IMR-90 (cell line): ENCODE measurements at regions not wholly inside any gene's neighbourhood (a gene's known extent, or its start where the extent isn't known, plus 50 kb on each side); places are given as distances from the start of the nearest gene placed in this dataset.

Experiments used
- ATAC-seq: fragments of 200-7000 bp; cut with Tn5 transposase; 2 replicates; pipeline ENCODE4 v1.9.1; 2020; ENCODE audit warnings: low read depth, mild to moderate bottlenecking, moderate library complexity
- BruUV-seq: library from RNA; stranded (reverse); fragments of 400-500 nt; replicated peaks from 2 replicates; lab custom pipeline; 2021; lab: Mats Ljungman, UMichigan
- CTCF ChIA-PET: fragments of 300-600 bp; formaldehyde crosslinking; extraction: SDS; loops from one replicate; lab custom pipeline; 2021; ENCODE audit warnings: antibody characterized with exemption; lab: Yijun Ruan, JAX
- POLR2A ChIA-PET: fragments of 300-600 bp; sonication (Branson Sonifier 250); formaldehyde crosslinking; loops from one replicate; lab custom pipeline; 2022; ENCODE audit warnings: antibody characterized with exemption; ENCODE audit not compliant: unreplicated experiment; lab: Charles Lee
- DNase-seq: peaks from one replicate; pipeline ENCODE4 v3.0.0; 2013
- H2AFZ ChIP-seq: replicated peaks from 2 replicates; pipeline ENCODE3; 2013; ENCODE audit warnings: low read length, mild to moderate bottlenecking; ENCODE audit not compliant: poor library complexity
- H2AK5ac ChIP-seq: 2 replicates; pipeline ENCODE4 v1.6.1; 2013; ENCODE audit warnings: low read depth, low read length, inconsistent platforms
- H2AK9ac ChIP-seq: replicated peaks from 2 replicates; pipeline ENCODE3; 2013; ENCODE audit warnings: mild to moderate bottlenecking, low read depth, low read length, moderate library complexity; ENCODE audit not compliant: poor library complexity
- H2BK120ac ChIP-seq: 2 replicates; pipeline ENCODE4 v1.6.1; 2013; ENCODE audit warnings: low read depth, low read length, inconsistent platforms
- H2BK15ac ChIP-seq: 3 replicates; pipeline ENCODE4 v1.6.1; 2013; ENCODE audit warnings: low read depth, low read length, inconsistent platforms
- H2BK20ac ChIP-seq: 2 replicates; pipeline ENCODE4 v1.6.1; 2013; ENCODE audit warnings: low read depth, mild to moderate bottlenecking, inconsistent platforms, low read length, moderate library complexity
- H2BK5ac ChIP-seq: 2 replicates; pipeline ENCODE4 v1.6.1; 2013; ENCODE audit warnings: mild to moderate bottlenecking, low read depth, low read length, inconsistent platforms; ENCODE audit not compliant: poor library complexity, severe bottlenecking
- H3K14ac ChIP-seq: replicated peaks from 2 replicates; pipeline ENCODE4 v1.6.1; 2013; ENCODE audit warnings: low read depth, low read length, inconsistent platforms
- H3K18ac ChIP-seq: 2 replicates; pipeline ENCODE4 v1.6.1; 2013; ENCODE audit warnings: low read depth, low read length, control low read depth
- H3K23ac ChIP-seq: 2 replicates; pipeline ENCODE4 v1.6.1; 2013; ENCODE audit warnings: low read depth, low read length, inconsistent platforms
- H3K27ac ChIP-seq: 2 replicates; pipeline ENCODE4 v1.5.1; 2013; ENCODE audit warnings: mild to moderate bottlenecking, control low read depth, low read length; ENCODE audit not compliant: insufficient read depth
- H3K27me3 ChIP-seq: 2 replicates; pipeline ENCODE4 v1.6.1; 2013; ENCODE audit warnings: low read length; ENCODE audit not compliant: control insufficient read depth, insufficient read depth
- H3K36me3 ChIP-seq: 2 replicates; pipeline ENCODE4 v1.6.1; 2013; ENCODE audit warnings: low read length, mixed read lengths; ENCODE audit not compliant: control insufficient read depth, insufficient read depth
- H3K4ac ChIP-seq: 2 replicates; pipeline ENCODE4 v1.6.1; 2013; ENCODE audit warnings: low read depth, low read length, inconsistent platforms
- H3K4me1 ChIP-seq: 2 replicates; pipeline ENCODE4 v1.6.1; 2013; ENCODE audit warnings: low read length, mixed read lengths; ENCODE audit not compliant: control insufficient read depth, insufficient read depth
- H3K4me2 ChIP-seq: 2 replicates; pipeline ENCODE4 v1.6.1; 2013; ENCODE audit warnings: low read depth, mild to moderate bottlenecking, control low read depth, low read length, moderate library complexity
- H3K4me3 ChIP-seq: 2 replicates; pipeline ENCODE4 v1.5.1; 2013; ENCODE audit warnings: low read depth, mild to moderate bottlenecking, control low read depth, low read length, moderate library complexity; ENCODE audit not compliant: insufficient read depth
- H3K56ac ChIP-seq: 2 replicates; pipeline ENCODE4 v1.6.1; 2013; ENCODE audit warnings: low read length, inconsistent platforms; ENCODE audit not compliant: insufficient read depth; ENCODE audit errors: extremely low read depth
- H3K79me1 ChIP-seq, 2 experiments: 2 replicates each; pipeline ENCODE4 v1.6.1; 2013; ENCODE audit warnings: low read length in 2 of 2, inconsistent platforms in 1 of 2, low read depth in 1 of 2
- H3K9ac ChIP-seq: 2 replicates; pipeline ENCODE4 v1.6.1; 2013; ENCODE audit warnings: low read depth, low read length, control low read depth
- H3K9me1 ChIP-seq: 2 replicates; pipeline ENCODE4 v1.6.1; 2013; ENCODE audit warnings: low read length, inconsistent platforms; ENCODE audit not compliant: insufficient read depth
- H3K9me3 ChIP-seq: 2 replicates; pipeline ENCODE4 v1.6.1; 2013; ENCODE audit warnings: low read length; ENCODE audit not compliant: control insufficient read depth, insufficient read depth
- H4K20me1 ChIP-seq: 2 replicates; pipeline ENCODE4 v1.6.1; 2013; ENCODE audit warnings: low read length, inconsistent platforms; ENCODE audit not compliant: insufficient read depth
- H4K5ac ChIP-seq: 2 replicates; pipeline ENCODE4 v1.6.1; 2013; ENCODE audit warnings: mild to moderate bottlenecking, low read depth, low read length, control low read depth
- H4K8ac ChIP-seq, 2 experiments: 2 replicates each; pipeline ENCODE4 v1.6.1; 2013; ENCODE audit warnings: low read depth in 2 of 2, low read length in 2 of 2, control low read depth in 1 of 2, inconsistent platforms in 1 of 2
- H4K91ac ChIP-seq: 2 replicates; pipeline ENCODE4 v1.6.1; 2013; ENCODE audit warnings: low read depth, low read length, inconsistent platforms; ENCODE audit not compliant: insufficient read depth
- BHLHE40 ChIP-seq: fragments of 150-350 bp; IDR thresholded peaks from 2 replicates; pipeline ENCODE4 v1.6.1; 2016; ENCODE audit warnings: mild to moderate bottlenecking, low read depth, low read length
- CEBPB ChIP-seq: IDR thresholded peaks from 2 replicates; pipeline ENCODE4 v1.6.1; 2012; ENCODE audit warnings: low read depth, low read length, improper control_type of control experiment
- CHD1 ChIP-seq: IDR thresholded peaks from 2 replicates; pipeline ENCODE4 v1.6.1; 2012; ENCODE audit warnings: low read depth, low read length, improper control_type of control experiment
- FOS ChIP-seq: fragments of 150-350 bp; IDR thresholded peaks from 2 replicates; pipeline ENCODE4 v1.6.1; 2016; ENCODE audit warnings: low read depth, low read length
- MAFK ChIP-seq: IDR thresholded peaks from 2 replicates; pipeline ENCODE4 v1.6.1; 2012; ENCODE audit warnings: low read depth, low read length, improper control_type of control experiment
- POLR2A ChIP-seq: IDR thresholded peaks from 2 replicates; pipeline ENCODE4 v1.6.1; 2012; ENCODE audit warnings: mild to moderate bottlenecking, low read depth, low read length
- RAD21 ChIP-seq: IDR thresholded peaks from 2 replicates; pipeline ENCODE4 v1.6.1; 2012; ENCODE audit warnings: low read length, improper control_type of control experiment
- RCOR1 ChIP-seq: IDR thresholded peaks from 2 replicates; pipeline ENCODE4 v1.6.1; 2012; ENCODE audit warnings: mild to moderate bottlenecking, low read length, improper control_type of control experiment; ENCODE audit not compliant: insufficient replicate concordance
- RFX5 ChIP-seq: IDR thresholded peaks from 2 replicates; pipeline ENCODE4 v1.8.0; 2012; ENCODE audit warnings: low read depth, mild to moderate bottlenecking, low read length, moderate library complexity
- SMC3 ChIP-seq: fragments of 150-350 bp; IDR thresholded peaks from 2 replicates; pipeline ENCODE4 v1.6.1; 2016; ENCODE audit warnings: low read depth, mild to moderate bottlenecking, antibody characterized with exemption, low read length, moderate library complexity
- WGBS, 2 experiments: methylation state at CpG; one replicate each; pipeline versions ENCODE4 v1.1.5 to v1.1.7; 2013; ENCODE audit warnings: missing lambda C conversion rate in 2 of 2; ENCODE audit not compliant: insufficient read length in 1 of 2; ENCODE audit errors: extremely low coverage in 2 of 2; 5-methylcytosine and 5-hydroxymethylcytosine counted together
- dilution Hi-C: fragments of 300-500 bp; cut with HindIII; formaldehyde crosslinking; loops from one replicate; pipeline ENCODE4 v1.14.3; 2018; ENCODE audit warnings: low sequenced_read_pairs; ENCODE audit not compliant: unreplicated experiment
- in situ Hi-C: fragments of 300-500 bp; cut with MboI; formaldehyde crosslinking; loops from 3 replicates; pipeline ENCODE4 v1.14.3; 2019; ENCODE audit warnings: low sequenced_read_pairs, inconsistent platforms, mixed read lengths
- intact Hi-C: fragments of 100-400 bp; cut with micrococcal nuclease; formaldehyde crosslinking; loops from 2 replicates; pipeline ENCODE4 v1.10.0; 2022
- TF ChIP-seq, protein P1 (sequence below): fragments of 150-350 bp; IDR thresholded peaks from 2 replicates; pipeline ENCODE4 v1.6.1; 2016; ENCODE audit warnings: low read depth, mild to moderate bottlenecking, low read length, moderate library complexity, borderline replicate concordance

DNA sequence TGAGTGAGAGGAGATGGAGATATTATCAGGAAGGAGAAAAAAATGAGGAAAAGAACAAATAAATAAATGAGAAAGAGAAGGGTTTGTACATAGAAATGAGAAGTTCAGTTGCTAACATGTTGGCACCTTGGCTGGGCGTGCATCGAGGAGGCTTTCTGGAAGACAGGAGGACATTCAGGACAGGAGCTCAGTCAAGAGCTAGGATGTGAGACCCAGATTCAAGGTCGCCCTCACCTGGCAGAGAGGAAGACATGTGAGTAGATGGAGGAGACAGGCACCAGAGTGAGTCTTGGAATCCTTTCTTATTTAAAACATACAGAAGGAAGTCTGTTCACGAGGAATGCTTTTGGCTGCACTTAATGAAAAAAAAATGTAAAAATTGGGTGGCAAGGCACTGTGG is 640.9 kb downstream of the NPHP4 start:
- Histone ChIP-seq H3K18ac (no peak overlapping the region), H3K9ac (no peak overlapping the region), H3K9me1 (no peaks in the 10 kb centered on the region), H3K14ac (no peak overlapping the region), H3K4ac (no peak overlapping the region), H3K9me3 (peaks cover 32% of the 10 kb centered on the region), H3K4me1 (no peaks in the 10 kb centered on the region), H3K79me1 (no peaks in the 10 kb centered on the region), H3K4me2 (no peak overlapping the region), H3K27ac (no peak overlapping the region), H2AFZ (no peak overlapping the region), H4K91ac (no peak overlapping the region), H4K8ac (no peak overlapping the region), H2BK20ac (no peak overlapping the region), H3K36me3 (no peaks in the 10 kb centered on the region), H3K23ac (no peak overlapping the region), H2AK5ac (no peak overlapping the region), H2AK9ac (no peak overlapping the region), H2BK120ac (no peak overlapping the region), H3K4me3 (no peak overlapping the region), H4K5ac (no peak overlapping the region), H3K27me3 (no peaks in the 10 kb centered on the region), H2BK5ac (no peak overlapping the region), H4K20me1 (no peaks in the 10 kb centered on the region), H3K56ac (no peak overlapping the region), H2BK15ac (no peak overlapping the region)
- DNase-seq, result no peak
- ChIA-PET CTCF (no interaction called here), POLR2A (no interaction called here)
- no CpG with 5 or more reads among the region's 4 CpGs for WGBS, 2 experiments
- in situ Hi-C loops, result no loop called here
- TF ChIP-seq CEBPB (no peak), CHD1 (no peak), MAFK (no peak), SMC3 (no peak), RCOR1 (no peak), POLR2A (no peak), RFX5 (no peak), RAD21 (no peak), BHLHE40 (no peak), FOS (no peak)
- TF ChIP-seq, protein P1, sequence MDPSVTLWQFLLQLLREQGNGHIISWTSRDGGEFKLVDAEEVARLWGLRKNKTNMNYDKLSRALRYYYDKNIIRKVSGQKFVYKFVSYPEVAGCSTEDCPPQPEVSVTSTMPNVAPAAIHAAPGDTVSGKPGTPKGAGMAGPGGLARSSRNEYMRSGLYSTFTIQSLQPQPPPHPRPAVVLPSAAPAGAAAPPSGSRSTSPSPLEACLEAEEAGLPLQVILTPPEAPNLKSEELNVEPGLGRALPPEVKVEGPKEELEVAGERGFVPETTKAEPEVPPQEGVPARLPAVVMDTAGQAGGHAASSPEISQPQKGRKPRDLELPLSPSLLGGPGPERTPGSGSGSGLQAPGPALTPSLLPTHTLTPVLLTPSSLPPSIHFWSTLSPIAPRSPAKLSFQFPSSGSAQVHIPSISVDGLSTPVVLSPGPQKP, result no peak
- intact Hi-C loops, result no loop called here
- no peak for ATAC-seq
- dilution Hi-C loops, result no loop called here
- no TSS peak for BruUV-seq
